GM21381 (cell line): ENCODE measurements at regions not wholly inside any gene's neighbourhood (a gene's known extent, or its start where the extent isn't known, plus 50 kb on each side); places are given as distances from the start of the nearest gene placed in this dataset.

Experiments
- ATAC-seq: cut with Tn5 transposase; IDR thresholded peaks from one replicate; pipeline ENCODE4 v1.9.1; 2021; ENCODE audit warnings: mild to moderate bottlenecking, moderate library complexity; ENCODE audit not compliant: unreplicated experiment

- ATAC-seq: no peak
Observed at GRCh38 chr9:89923961-89924504, 319.2 kb downstream of the GADD45G start.

- ATAC-seq: no peak
Observed at GRCh38 chr9:89924611-89925010, 319.8 kb downstream of the GADD45G start.

- ATAC-seq: no peak
Observed at GRCh38 chr9:89926167-89926566, 321.4 kb downstream of the GADD45G start.

GRCh38 chr9:89926691-89927220 lies 321.9 kb downstream of the GADD45G start:
- ATAC-seq: no peak

GRCh38 chr9:89928106-89928505 lies 323.3 kb downstream of the GADD45G start:
- no peak for ATAC-seq

- ATAC-seq: no peak
Observed at GRCh38 chr9:89928521-89929275, 323.9 kb downstream of the GADD45G start.

GRCh38 chr9:89929315-89929672 lies 324.5 kb downstream of the GADD45G start:
- ATAC-seq: no peak

GRCh38 chr9:89929673-89930480 lies 325.1 kb downstream of the GADD45G start:
- ATAC-seq: no peak

GRCh38 chr9:89933578-89933977 lies 328.8 kb downstream of the GADD45G start:
- ATAC-seq: no peak

GRCh38 chr9:89935115-89935514 lies 330.3 kb downstream of the GADD45G start:
- no peak for ATAC-seq

GRCh38 chr9:89935801-89936200 lies 331.0 kb downstream of the GADD45G start:
- no peak for ATAC-seq

GRCh38 chr9:89937051-89937450 lies 332.2 kb downstream of the GADD45G start:
- ATAC-seq: no peak

GRCh38 chr9:89939181-89939580 lies 334.4 kb downstream of the GADD45G start:
- no peak for ATAC-seq

- ATAC-seq: no peak
Observed at GRCh38 chr9:89939626-89940292, 334.9 kb downstream of the GADD45G start.

- no peak for ATAC-seq
Observed at GRCh38 chr9:89940625-89941024, 335.8 kb downstream of the GADD45G start.

GRCh38 chr9:89941875-89942274 lies 337.1 kb downstream of the GADD45G start:
- no peak for ATAC-seq

GRCh38 chr9:89942643-89943042 lies 337.8 kb downstream of the GADD45G start:
- no peak for ATAC-seq

GRCh38 chr9:89943309-89943708 lies 338.5 kb downstream of the GADD45G start:
- no peak for ATAC-seq

GRCh38 chr9:89943728-89944127 lies 338.9 kb downstream of the GADD45G start:
- ATAC-seq: no peak

- ATAC-seq: no peak
Observed at GRCh38 chr9:89945133-89945532, 340.3 kb downstream of the GADD45G start.

GRCh38 chr9:89946741-89947140 lies 341.9 kb downstream of the GADD45G start:
- ATAC-seq: no peak
